Activated naive CD4-positive, alpha-beta T cell treated with anti-CD3 and anti-CD28 coated beads, Interleukin-2, amount 50 U/mL, for 72 hours (primary cell): ENCODE measurements at regions not wholly inside any gene's neighbourhood (a gene's known extent, or its start where the extent isn't known, plus 50 kb on each side); places are given as distances from the start of the nearest gene placed in this dataset.

Experiments
- ATAC-seq, 2 donors: fragments of 150-1000 bp; cut with Tn5 transposase; 2 replicates each; pipeline ENCODE4 v1.10.0; 2021; ENCODE audit warnings: mild to moderate bottlenecking in 2 of 2, moderate library complexity in 2 of 2
- DNase-seq, 2 donors: peaks; one replicate each; pipeline ENCODE4 v3.0.0; 2021 to 2022; ENCODE audit warnings: low spot score in 2 of 2
- H3K27ac Mint-ChIP-seq, 2 donors: one replicate each; pipeline ENCODE4 v1.8.0; 2022; ENCODE audit warnings: mild to moderate bottlenecking in 2 of 2, mixed read lengths in 2 of 2
- H3K36me3 Mint-ChIP-seq, 2 donors: one replicate each; pipeline ENCODE4 v1.8.0; 2022; ENCODE audit warnings: mixed read lengths in 2 of 2
- H3K9me3 Mint-ChIP-seq, 2 donors: one replicate each; pipeline ENCODE4 v1.8.0; 2022; ENCODE audit warnings: mixed read lengths in 2 of 2

DNA sequence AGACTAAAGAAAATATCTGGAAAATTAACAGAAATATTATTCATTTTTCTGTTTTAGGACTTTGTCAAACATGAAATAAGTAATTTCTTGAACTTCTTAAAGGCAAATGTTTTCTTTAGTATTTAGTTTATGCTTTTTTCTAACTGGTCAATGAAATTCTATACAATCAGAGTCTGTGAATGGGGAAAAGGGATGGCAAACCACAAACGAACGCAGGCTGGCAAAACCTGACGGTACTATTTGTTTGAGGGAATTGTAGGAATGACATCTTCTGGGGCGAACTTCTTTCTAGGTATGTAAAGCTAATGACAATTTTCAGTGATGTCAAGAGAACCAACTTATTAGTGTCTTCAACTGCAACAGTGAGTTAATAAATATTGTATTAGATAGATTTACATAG lies 156.0 kb downstream of the SIPA1L2 start:
- no peak overlapping the region for H3K27ac Mint-ChIP-seq
- peaks cover 0 to 5% of the 10 kb centered on the region in 2 donors for H3K9me3 Mint-ChIP-seq
- DNase-seq, result no peak
- no peak for ATAC-seq
- no peaks in the 10 kb centered on the region for H3K36me3 Mint-ChIP-seq

GRCh38 chr1:232473324-232473723 lies 156.6 kb downstream of the SIPA1L2 start:
- Mint-ChIP-seq H3K9me3 (peaks cover 0 to 5% of the 10 kb centered on the region in 2 donors), H3K36me3 (no peaks in the 10 kb centered on the region), H3K27ac (no peak overlapping the region)
- ATAC-seq (no peak), DNase-seq (no peak)

DNA sequence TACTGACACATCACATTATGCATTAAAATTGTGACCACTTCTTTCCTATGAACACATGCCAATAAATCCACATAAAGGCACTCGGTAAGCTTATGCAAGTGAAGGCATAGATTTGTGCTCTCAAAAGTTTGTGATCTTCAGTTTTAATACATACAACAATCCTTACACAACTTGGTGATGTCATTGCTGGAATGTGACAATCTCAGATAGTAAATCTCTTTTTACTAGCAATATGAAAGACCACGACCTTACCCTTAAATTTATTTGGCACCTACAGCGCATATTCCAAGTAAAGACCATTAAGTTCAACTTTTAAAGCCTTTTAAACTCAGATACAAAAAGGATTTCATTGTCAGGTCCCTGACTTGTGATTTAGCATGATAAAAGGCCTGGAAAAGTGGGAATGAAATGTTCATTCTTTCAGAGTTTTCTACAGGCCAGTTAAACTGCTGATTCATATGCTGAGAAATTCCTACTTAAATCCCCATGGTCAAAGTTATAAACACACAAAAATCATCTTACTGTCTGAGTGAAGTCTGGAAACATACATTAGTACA lies 157.4 kb downstream of the SIPA1L2 start:
- no peaks in the 10 kb centered on the region for H3K36me3 Mint-ChIP-seq
- H3K9me3 Mint-ChIP-seq, result peaks cover 0 to 5% of the 10 kb centered on the region in 2 donors
- DNase-seq, result no peak
- ATAC-seq, result no peak
- H3K27ac Mint-ChIP-seq, result no peak overlapping the region

DNA sequence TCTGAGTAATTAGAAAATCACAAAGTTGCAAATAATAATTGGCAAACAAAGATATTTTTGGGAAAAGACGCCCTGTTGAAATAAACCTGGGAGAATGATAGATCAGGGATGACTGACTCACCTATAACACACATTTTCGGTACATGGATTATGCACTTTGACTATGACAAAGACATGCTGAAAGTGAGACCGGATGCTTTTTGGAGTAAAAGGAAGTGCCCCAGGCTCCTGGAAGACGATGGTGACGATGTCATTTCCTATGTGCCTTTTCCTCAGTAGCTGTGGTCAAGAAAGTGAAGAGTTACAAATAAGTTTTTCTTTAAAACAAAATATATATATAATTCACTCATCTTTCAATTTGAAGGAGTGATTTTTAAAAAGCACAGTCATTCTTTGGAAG lies 158.7 kb downstream of the SIPA1L2 start:
- Mint-ChIP-seq H3K36me3 (no peaks in the 10 kb centered on the region), H3K27ac (no peak overlapping the region), H3K9me3 (peaks cover 0 to 5% of the 10 kb centered on the region in 2 donors)
- ATAC-seq, result peak; percentile 24 to 26
- no peak for DNase-seq

DNA sequence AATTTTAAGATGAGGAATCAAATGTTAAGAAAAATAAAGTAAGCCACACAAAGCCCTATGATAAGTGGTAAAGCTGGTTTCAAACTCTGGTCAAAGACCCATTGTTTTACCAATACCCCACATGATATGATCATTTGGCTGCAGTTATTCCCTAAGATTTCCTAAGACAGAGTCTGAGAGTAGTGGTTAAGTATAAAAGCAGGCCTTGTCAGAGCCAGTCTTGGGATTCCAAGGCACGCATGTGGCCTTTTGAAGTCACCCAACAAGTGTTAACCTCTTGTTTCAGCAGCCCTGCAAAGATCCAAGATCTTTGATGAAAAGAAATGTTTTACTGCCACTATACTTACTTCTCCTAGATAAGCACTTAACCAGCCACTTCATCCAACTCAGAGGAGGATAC lies 159.2 kb downstream of the SIPA1L2 start:
- H3K36me3 Mint-ChIP-seq, result no peaks in the 10 kb centered on the region
- ATAC-seq (no peak), DNase-seq (no peak)
- peaks cover 0 to 5% of the 10 kb centered on the region in 2 donors for H3K9me3 Mint-ChIP-seq
- no peak overlapping the region for H3K27ac Mint-ChIP-seq

- H3K27ac Mint-ChIP-seq, result no peak overlapping the region
- H3K36me3 Mint-ChIP-seq, result no peaks in the 10 kb centered on the region
- H3K9me3 Mint-ChIP-seq, result peaks cover 0 to 5% of the 10 kb centered on the region in 2 donors
- DNase-seq (no peak), ATAC-seq (no peak)
Measured at GRCh38 chr1:232468249-232468648, 161.7 kb downstream of the SIPA1L2 start.

- DNase-seq (no peak), ATAC-seq (no peak)
- no peak overlapping the region for H3K27ac Mint-ChIP-seq
- H3K9me3 Mint-ChIP-seq, result peaks cover 0 to 3% of the 10 kb centered on the region in 2 donors
- H3K36me3 Mint-ChIP-seq, result no peaks in the 10 kb centered on the region
Measured at GRCh38 chr1:232467073-232467760, 162.7 kb downstream of the SIPA1L2 start.

DNA sequence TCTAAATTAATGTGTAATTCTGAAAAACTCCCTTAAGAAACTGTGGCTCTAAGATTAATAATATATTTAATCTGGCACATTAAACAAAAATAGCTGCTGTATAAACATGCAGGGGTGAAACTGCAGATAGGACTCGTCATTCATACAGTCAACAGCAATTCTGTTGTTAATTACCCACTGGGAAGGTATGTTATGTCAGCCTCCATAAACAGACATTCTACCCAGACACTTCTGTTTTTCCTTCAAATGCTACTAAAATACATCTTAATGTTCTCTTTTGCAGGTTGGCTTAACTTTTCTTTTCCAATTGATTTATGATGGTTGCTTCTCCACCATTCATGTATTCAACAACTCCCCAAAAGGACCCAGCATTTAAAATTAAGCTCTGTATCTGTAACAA lies 165.6 kb downstream of the SIPA1L2 start:
- DNase-seq, result no peak
- no peak overlapping the region for H3K27ac Mint-ChIP-seq
- no peaks in the 10 kb centered on the region for H3K9me3 Mint-ChIP-seq
- no peaks in the 10 kb centered on the region for H3K36me3 Mint-ChIP-seq
- no peak for ATAC-seq

- ATAC-seq (no peak), DNase-seq (no peak)
- Mint-ChIP-seq H3K27ac (peak overlapping the region in 1 of 2 donors; percentile 51), H3K9me3 (no peaks in the 10 kb centered on the region), H3K36me3 (no peaks in the 10 kb centered on the region)
Measured at GRCh38 chr1:232463225-232463624, 166.7 kb downstream of the SIPA1L2 start.

DNA sequence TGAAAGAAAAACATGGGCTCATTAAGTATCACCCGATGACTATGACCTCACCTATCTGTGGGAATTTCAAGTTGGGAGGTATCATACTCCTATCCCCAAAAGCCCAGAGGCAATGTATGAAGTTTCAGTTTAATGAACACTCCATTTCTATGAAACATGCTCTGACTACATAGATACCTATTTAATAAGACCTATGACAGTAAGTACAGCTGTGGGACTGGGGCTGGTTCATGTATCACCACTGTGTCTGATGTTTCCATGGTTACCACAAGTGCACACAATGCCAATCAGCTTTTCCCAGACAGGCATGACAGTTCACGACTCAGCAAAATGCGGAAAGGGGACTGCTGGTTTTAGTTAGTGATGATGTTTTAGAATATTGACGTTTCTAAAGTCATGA lies 167.7 kb downstream of the SIPA1L2 start:
- ATAC-seq (no peak), DNase-seq (no peak)
- H3K9me3 Mint-ChIP-seq, result no peaks in the 10 kb centered on the region
- no peak overlapping the region for H3K27ac Mint-ChIP-seq
- H3K36me3 Mint-ChIP-seq, result no peaks in the 10 kb centered on the region

- DNase-seq, result no peak
Measured at GRCh38 chr1:232459826-232460225, 170.1 kb downstream of the SIPA1L2 start.

GRCh38 chr1:232459087-232459486 lies 170.8 kb downstream of the SIPA1L2 start:
- Mint-ChIP-seq H3K36me3 (peaks cover 0 to 4% of the 10 kb centered on the region in 2 donors), H3K9me3 (no peaks in the 10 kb centered on the region), H3K27ac (no peak overlapping the region)
- ATAC-seq (no peak), DNase-seq (no peak)

More at GRCh38 chr1:232459826-232460225, 170.1 kb downstream of the SIPA1L2 start:
- peaks cover 0 to 4% of the 10 kb centered on the region in 2 donors for H3K36me3 Mint-ChIP-seq
- H3K27ac Mint-ChIP-seq, result no peak overlapping the region
- no peak for ATAC-seq
- no peaks in the 10 kb centered on the region for H3K9me3 Mint-ChIP-seq

DNA sequence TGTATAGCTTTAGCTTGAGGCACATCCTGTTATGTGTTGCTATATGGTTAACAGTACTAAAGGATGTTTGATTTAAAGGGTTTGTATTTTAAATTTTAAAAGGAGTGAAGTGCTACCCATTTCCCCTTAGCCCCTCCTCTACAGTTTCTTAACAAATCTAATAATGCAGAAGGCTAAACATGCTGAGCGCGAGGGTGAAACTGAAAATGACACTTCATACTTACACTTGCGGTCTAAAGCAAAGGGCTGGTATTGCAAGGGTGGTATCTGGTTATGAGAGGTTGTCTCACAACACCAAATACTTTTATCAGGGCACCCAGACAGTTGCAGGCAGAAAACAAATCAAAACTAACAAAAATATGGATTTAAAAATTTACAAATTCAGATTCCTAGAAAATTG lies 172.3 kb downstream of the SIPA1L2 start:
- ATAC-seq (peak; percentile 40 to 68), DNase-seq (no peak)
- Mint-ChIP-seq H3K9me3 (no peaks in the 10 kb centered on the region), H3K27ac (no peak overlapping the region), H3K36me3 (peaks cover 0 to 4% of the 10 kb centered on the region in 2 donors)

GRCh38 chr1:232456714-232457113 lies 173.2 kb downstream of the SIPA1L2 start:
- ATAC-seq (no peak), DNase-seq (no peak)
- Mint-ChIP-seq H3K9me3 (no peaks in the 10 kb centered on the region), H3K36me3 (peaks cover 0 to 4% of the 10 kb centered on the region in 2 donors), H3K27ac (no peak overlapping the region)

GRCh38 chr1:232454227-232454886 lies 175.6 kb downstream of the SIPA1L2 start:
- H3K36me3 Mint-ChIP-seq, result peaks cover 0 to 4% of the 10 kb centered on the region in 2 donors
- H3K27ac Mint-ChIP-seq, result no peak overlapping the region
- ATAC-seq, result no peak
- no peaks in the 10 kb centered on the region for H3K9me3 Mint-ChIP-seq
- no peak for DNase-seq

DNA sequence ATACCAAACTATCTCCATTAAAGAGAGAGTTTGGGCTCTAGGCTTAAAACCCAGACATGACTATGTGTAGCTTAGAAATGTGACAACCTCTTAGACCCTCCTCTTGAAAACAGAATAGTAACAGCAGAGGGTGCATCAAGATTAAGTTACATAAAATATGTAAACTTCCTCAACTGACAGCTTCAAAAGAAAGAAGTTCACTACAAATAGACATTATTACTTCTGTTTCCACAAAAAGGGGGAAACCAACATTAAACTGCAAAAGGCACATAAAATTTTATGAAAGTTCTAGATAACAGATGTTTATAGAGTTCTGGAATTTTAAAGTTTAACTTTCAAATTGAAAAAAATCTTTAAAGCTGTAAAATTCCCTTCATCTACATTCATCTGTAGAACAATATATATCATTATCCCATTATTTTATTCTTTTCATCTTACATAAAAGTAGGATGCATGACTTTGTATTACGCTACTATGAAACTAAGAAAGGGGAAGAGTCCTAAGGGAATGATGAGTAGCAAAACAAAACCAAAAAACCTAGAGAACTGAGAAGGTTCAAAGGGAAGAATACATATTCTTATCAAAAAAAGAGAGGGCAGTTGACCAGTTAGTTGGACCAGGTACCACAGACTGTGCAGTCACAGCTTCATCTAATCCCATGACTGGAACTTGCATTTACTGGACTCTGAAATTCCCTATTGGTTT lies 177.0 kb downstream of the SIPA1L2 start:
- Mint-ChIP-seq H3K36me3 (peaks cover 0 to 4% of the 10 kb centered on the region in 2 donors), H3K9me3 (no peaks in the 10 kb centered on the region), H3K27ac (no peak overlapping the region)
- ATAC-seq (no peak), DNase-seq (no peak)

DNA sequence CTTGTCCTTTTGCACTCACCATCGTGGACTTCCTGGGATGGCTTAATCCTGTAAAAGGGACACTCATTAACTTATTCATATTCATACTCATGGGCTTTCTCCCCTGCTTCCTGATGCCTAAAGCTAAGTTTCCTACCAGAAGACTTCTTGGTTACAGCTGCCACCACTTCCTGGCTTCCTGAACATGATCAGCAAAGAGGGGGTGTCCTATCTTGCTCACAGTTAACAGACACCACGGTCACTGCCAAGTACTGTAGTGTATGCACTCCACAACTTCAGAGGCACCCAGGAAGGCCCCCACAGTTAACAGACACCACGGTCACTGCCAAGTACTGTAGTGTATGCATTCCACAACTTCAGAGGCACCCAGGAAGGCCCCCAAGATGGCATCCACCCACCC lies 177.8 kb downstream of the SIPA1L2 start:
- ATAC-seq (peak in 1 of 2 donors; percentile 45), DNase-seq (no peak)
- Mint-ChIP-seq H3K36me3 (peaks cover 0 to 4% of the 10 kb centered on the region in 2 donors), H3K9me3 (no peaks in the 10 kb centered on the region), H3K27ac (no peak overlapping the region)
